ENCODE measurements at regions not wholly inside any gene's neighbourhood (a gene's known extent, or its start where the extent isn't known, plus 50 kb on each side); places are given as distances from the start of the nearest gene placed in this dataset.

DNA sequence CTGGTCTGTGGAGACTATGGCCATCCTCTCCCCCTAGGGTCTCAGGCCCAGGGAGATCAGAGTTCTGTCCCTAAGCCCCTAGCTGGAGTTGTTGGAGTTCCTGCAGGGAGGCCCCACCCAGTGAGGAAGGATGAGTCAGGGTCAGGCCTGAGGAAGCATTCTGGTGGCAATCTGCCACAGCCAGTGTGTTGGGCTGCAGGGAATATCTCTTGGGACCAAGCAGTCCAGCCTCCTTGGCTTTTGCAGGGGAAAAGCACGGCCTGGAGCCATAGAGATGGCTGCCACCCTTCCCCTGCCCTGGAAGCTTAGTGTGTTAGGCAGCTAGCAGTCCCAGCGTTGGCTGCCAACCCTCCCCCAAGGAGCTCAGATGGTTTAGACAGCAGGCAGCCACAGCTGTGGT lies 202.4 kb downstream of the RTL9 start:
- Histone ChIP-seq H3K4me2 (ENCODE audit: insufficient read depth, low read length) (no peak overlapping the region), H3K27ac (ENCODE audit: extremely low read depth, low read depth, low read length) (no peak overlapping the region), H2AFZ (ENCODE audit: low read depth, low read length) (no peak overlapping the region), H3K9me3 (replicated peaks; ENCODE audit: control insufficient read depth, insufficient read depth, low read depth, low read length) (no peaks in the 10 kb centered on the region), H3K36me3 (ENCODE audit: control insufficient read depth, insufficient read depth, low read length) (no peaks in the 10 kb centered on the region), H3K4me3 (no peak overlapping the region), H3K27me3 (ENCODE audit: control insufficient read depth in 2 of 2, insufficient read depth in 2 of 2, low read length in 2 of 2) (no peaks in the 10 kb centered on the region), H3K79me2 (ENCODE audit: control insufficient read depth, insufficient read depth, low read length) (no peaks in the 10 kb centered on the region), H3K9ac (ENCODE audit: insufficient read depth in 1 of 2, low read depth in 2 of 2, low read length in 2 of 2) (no peak overlapping the region), H3K9me1 (ENCODE audit: control insufficient read depth, insufficient read depth, low read length) (no peaks in the 10 kb centered on the region), H3K4me1 (replicated peaks in 1 of 2; ENCODE audit: control insufficient read depth in 2 of 2, insufficient read depth in 2 of 2, low read length in 2 of 2) (no peaks in the 10 kb centered on the region), H4K20me1 (replicated peaks; ENCODE audit: control insufficient read depth, insufficient read depth, low read length) (no peaks in the 10 kb centered on the region)
- TF ChIP-seq NCOA6 (IDR thresholded peaks at IDR 0.05) (no peak), ZNF79 (CRISPR knock-in tag; IDR thresholded peaks at IDR 0.05; ENCODE audit: low read depth) (no peak), SIRT6 (IDR thresholded peaks at IDR 0.05; ENCODE audit: low read depth, low read length) (no peak), NR4A1 (CRISPR knock-in tag; IDR thresholded peaks at IDR 0.05) (no peak), NR4A1 (tag; IDR thresholded peaks at IDR 0.05) (no peak), CHD1 (IDR thresholded peaks at IDR 0.05; ENCODE audit: low read length) (no peak), SLC30A9 (CRISPR knock-in tag; IDR thresholded peaks at IDR 0.05) (no peak)
- TF ChIP-seq, protein P1, sequence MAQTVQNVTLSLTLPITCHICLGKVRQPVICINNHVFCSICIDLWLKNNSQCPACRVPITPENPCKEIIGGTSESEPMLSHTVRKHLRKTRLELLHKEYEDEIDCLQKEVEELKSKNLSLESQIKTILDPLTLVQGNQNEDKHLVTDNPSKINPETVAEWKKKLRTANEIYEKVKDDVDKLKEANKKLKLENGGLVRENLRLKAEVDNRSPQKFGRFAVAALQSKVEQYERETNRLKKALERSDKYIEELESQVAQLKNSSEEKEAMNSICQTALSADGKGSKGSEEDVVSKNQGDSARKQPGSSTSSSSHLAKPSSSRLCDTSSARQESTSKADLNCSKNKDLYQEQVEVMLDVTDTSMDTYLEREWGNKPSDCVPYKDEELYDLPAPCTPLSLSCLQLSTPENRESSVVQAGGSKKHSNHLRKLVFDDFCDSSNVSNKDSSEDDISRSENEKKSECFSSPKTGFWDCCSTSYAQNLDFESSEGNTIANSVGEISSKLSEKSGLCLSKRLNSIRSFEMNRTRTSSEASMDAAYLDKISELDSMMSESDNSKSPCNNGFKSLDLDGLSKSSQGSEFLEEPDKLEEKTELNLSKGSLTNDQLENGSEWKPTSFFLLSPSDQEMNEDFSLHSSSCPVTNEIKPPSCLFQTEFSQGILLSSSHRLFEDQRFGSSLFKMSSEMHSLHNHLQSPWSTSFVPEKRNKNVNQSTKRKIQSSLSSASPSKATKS (CRISPR knock-in tag; IDR thresholded peaks at IDR 0.05) = no peak
- DNase-seq (ENCODE audit: extremely low read depth in 1 of 4, low spot score in 3 of 4) = no peak
- POLR2A ChIA-PET = no interaction called here
- no peak for ATAC-seq
- no TSS peak for BruUV-seq (replicated peaks)
- CTCF ChIA-PET (ENCODE audit: low intra/inter-chr PET ratio) = no interaction called here
- 0% methylated on average over 1 of the region's 2 CpGs for WGBS (ENCODE audit: insufficient coverage, low coverage, missing lambda C conversion rate)
- in situ Hi-C loops (cut with MboI) (no loop called here), intact Hi-C loops (cut with micrococcal nuclease) (no loop called here)
- no peak for FAIRE-seq
